GM13976 (cell line): ENCODE measurements at regions not wholly inside any gene's neighbourhood (a gene's known extent, or its start where the extent isn't known, plus 50 kb on each side); places are given as distances from the start of the nearest gene placed in this dataset.

Experiments
- DNase-seq: peaks from one replicate; pipeline ENCODE4 v3.0.0; 2012; ENCODE audit warnings: low spot score
- CTCF ChIP-seq: IDR thresholded peaks from 2 replicates; pipeline ENCODE4 v1.5.1; 2012; ENCODE audit warnings: borderline replicate concordance, mild to moderate bottlenecking; ENCODE audit not compliant: insufficient read depth; ENCODE audit errors: extremely low read depth, missing control alignments, control extremely low read depth
- in situ Hi-C: fragments of 300-500 bp; cut with MboI; formaldehyde crosslinking; loops from one replicate; pipeline ENCODE4 v1.12.0; 2022; ENCODE audit warnings: low sequenced_read_pairs, mixed read lengths, inconsistent platforms; ENCODE audit not compliant: unreplicated experiment

GRCh38 chr13:99751517-99752199, 219.9 kb downstream of the ZIC5 start:
- TF ChIP-seq CTCF: no peak
- in situ Hi-C loops: no loop called here
- no peak for DNase-seq

GRCh38 chr13:99750951-99751350, 220.6 kb downstream of the ZIC5 start:
- no peak for DNase-seq
- in situ Hi-C loops: no loop called here
- no peak for TF ChIP-seq CTCF

- TF ChIP-seq CTCF: no peak
- in situ Hi-C loops: no loop called here
Measured at GRCh38 chr13:99749271-99750019, 222.1 kb downstream of the ZIC5 start.

GRCh38 chr13:99747403-99747710, 224.2 kb downstream of the ZIC5 start:
- in situ Hi-C loops: no loop called here

More at GRCh38 chr13:99749271-99750019, 222.1 kb downstream of the ZIC5 start:
- no peak for DNase-seq

GRCh38 chr13:99746637-99747402, 224.7 kb downstream of the ZIC5 start:
- TF ChIP-seq CTCF: no peak
- in situ Hi-C loops: no loop called here
- DNase-seq: no peak

More at GRCh38 chr13:99747403-99747710, 224.2 kb downstream of the ZIC5 start:
- no peak for TF ChIP-seq CTCF
- DNase-seq: no peak

- in situ Hi-C loops: no loop called here
- no peak for TF ChIP-seq CTCF
- DNase-seq: no peak
Measured at GRCh38 chr13:99743094-99743493, 228.5 kb downstream of the ZIC5 start.
